T-helper 1 cell (primary cell): ENCODE measurements at regions not wholly inside any gene's neighbourhood (a gene's known extent, or its start where the extent isn't known, plus 50 kb on each side); places are given as distances from the start of the nearest gene placed in this dataset.

Experiments
- DNase-seq, 5 donors: peaks; one replicate each; pipeline ENCODE4 v3.0.0-alpha.2; 2012 to 2020

DNA sequence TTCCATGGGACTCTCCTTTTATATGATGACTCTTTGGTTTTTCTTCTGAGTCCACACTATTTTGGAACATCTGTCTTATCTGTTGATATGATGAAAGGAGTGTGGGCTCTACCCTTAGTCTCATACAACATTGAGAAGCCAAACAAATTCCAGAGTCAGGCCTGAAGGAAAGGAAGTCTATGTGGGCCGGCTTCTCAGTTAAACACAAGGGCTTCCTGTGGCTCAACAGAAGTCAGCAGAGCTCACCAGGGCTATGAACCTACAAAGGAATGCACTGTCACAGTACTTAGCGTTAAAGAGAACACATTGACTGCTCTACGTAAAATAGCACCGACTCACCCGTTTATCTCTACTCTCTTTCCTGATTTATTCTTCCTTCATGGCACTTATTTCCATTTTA lies 641.0 kb upstream of the FRG1 start:
- DNase-seq, result no peak

DNA sequence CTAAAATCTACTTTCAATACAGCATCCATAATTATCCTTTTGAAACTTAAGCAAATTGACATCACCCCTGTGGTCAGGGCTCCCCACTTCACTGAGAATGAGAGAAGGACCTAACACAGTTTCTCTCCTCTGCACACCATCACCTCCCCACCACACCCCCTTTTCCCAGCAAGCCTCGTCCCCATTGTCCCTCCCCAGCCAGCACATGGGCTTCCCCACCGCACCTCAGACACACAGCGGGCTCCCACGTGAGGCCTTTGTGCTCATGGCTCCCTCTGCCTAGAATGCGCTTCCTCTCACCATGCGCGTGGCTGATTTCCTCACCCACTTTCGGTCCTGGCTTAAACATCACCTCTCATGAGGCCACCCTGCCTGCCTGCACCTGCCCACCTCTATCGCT lies 639.0 kb upstream of the FRG1 start:
- DNase-seq, result no peak

DNA sequence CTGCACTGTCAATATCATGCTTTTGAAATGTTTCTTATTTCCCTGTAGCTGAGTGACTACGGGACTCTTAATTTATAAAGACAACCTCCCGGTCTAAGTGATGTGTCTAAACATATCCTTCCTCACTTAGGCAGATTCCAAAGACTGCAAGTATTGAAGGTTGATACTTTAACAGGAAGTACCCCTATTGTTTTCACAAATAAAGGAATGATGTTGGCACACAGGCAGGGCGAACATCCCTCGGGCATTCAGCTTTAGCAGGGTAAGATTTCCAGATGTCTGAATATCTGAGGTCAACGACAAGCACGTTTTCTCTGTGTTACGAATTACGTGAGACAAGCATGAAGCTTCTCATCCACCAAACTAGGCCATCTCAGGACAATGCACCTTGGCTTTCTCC lies 638.0 kb upstream of the FRG1 start:
- no peak for DNase-seq

DNA sequence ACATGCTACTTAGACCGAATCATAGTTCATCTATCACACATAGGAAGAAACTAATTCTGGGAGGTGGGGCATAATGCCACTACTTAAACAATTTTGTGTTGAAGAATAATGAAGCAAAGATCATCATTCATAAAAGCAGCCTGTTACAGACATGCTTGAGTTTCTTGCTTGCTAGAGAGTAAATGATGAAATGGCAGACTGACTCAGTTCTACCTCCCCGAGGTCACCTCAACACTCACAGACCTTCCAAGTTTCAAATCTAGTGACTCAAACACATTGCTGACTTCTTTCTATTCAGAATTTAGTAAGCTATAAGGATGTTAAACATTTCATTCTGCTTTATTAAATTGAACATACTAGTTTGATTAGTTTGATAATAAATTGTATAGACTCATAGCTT lies 636.5 kb upstream of the FRG1 start:
- DNase-seq, result no peak

DNA sequence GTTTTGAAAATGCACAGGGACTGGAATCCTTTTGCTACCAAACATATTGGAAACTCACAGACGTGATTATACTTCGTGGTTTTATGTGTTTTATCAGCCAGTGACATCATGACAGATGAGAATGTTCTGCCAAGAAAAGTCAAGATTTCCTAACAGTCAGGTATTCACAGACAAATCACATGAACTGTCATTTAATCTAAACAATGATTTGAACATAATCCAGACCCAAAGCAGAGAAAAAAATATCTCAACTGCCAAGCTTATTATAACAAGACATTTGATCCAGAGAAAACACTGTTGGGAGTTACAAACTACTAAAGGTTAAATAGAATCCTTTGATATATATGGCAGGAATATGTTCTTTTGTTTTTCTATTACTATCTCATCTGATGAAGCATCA lies 635.9 kb upstream of the FRG1 start:
- DNase-seq, result no peak

DNA sequence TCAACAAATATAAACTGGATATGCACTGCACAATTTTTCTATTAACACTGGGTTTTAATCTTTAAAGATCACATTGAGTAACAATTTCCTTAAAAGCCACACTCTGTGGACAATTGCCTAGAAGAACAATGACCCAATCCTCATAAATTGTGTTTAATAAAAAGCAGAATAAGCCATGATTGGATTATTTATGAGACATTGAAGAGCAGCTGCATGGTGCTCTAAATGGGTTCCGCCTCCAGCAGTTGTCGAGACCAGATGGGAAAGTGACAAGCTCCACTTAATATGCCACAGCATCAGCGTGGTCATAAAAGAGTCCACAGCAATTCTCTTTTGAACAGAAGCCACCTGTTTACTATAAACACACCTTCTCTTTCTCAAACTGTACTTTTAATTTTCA lies 635.2 kb upstream of the FRG1 start:
- DNase-seq, result no peak

DNA sequence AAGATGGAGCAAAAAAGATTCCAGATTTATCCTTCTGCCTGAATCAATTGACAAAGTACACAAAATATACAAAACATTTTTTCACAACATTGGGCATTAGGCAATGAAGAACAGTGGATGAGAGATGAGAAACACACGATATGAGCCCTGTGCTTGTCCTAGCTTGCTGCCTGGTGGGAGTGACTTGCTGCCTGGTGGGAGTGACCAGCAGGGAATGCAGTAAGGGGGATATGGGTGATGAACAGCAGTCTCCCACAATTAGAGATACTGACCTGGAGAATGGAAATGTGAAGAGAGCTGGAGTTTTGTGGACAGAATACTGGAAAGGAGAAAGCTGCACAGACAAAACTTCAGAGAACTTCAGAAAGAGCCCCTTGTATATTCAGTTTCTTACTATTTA lies 629.4 kb upstream of the FRG1 start:
- DNase-seq, result no peak

DNA sequence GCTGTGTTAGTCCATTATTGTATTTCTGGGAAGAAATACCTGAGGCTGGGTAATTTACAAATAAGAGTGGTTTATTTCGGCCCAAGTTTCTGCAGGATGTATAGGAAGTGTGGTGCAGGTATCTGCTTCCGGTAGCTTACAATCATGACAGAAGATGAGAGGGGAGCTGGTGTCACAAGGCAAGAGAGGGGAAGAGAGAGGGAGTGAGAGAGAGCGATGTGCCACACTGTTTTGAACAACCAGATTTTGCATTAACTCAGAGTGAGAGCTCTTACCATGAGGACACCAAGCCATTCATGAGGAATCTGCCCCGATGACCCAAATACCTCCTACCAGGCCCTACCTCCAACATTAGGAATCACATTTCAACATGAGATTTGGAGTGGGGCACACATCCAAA lies 627.6 kb upstream of the FRG1 start:
- DNase-seq, result no peak

DNA sequence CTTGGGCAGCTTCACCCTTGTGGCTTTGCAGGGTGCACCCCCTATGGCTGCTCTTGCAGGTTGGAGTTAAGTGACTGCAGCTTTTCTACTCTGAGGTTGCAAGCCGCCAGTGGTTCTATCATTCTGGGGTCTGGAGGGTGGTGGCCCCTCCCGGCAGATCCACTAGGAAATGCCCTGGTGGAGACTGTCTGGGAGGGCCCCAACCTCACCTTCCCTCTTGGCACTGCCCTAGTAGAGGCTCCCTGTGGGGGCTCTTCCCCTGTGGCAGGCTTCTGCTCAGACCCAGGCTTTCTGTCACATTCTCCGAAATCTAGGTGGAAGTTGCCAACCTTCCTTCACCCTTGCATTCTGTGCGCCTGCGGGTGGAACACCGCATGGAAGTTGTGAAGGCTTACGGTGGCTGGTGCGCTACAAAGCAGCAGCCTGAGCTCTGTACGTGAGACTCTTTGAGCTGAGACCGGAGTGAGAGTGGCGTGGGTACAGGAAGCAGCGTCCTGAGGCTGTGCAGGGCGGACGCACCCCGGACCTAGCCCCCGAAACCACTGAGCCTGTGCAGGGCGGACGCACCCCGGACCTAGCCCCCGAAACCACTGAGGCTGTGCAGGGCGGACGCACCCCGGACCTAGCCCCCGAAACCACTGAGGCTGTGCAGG lies 626.7 kb upstream of the FRG1 start:
- DNase-seq, result no peak

DNA sequence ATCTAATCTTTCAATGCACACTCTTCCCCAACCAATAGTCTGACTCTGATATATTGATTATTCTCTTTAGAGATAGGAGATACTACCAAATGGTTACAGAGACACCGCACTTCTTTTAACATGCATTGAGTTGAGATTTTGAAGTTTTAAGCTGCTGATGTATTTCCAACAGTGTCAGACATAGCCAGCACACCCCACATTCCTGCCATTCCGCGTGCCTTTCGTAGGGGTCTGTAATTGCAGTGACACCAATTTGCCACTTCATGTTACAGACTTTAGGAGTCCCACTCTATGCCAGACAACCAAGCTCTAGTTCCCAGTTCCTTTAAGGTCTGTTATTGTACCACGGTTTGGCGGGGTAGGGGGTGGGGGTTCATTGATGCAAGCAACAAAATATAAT lies 618.2 kb upstream of the FRG1 start:
- no peak for DNase-seq

DNA sequence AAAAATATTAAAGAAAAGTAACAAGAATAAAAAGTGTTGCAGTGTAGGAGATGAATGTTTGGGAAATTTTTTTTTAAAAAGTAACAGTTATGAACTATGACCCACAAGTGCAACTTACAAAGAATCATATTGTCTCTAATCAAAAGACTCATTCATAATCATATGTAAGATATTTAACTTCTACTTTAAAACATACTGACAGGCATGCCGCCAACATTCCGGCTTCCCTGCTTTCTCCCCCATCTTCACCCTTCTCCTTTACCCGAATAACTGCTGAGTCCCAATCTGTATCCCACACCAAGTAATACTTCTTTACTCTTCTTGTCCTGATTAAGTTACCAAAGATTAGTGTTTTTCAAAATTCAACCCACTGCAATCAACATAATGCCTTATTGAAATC lies 598.8 kb upstream of the FRG1 start:
- DNase-seq, result no peak

DNA sequence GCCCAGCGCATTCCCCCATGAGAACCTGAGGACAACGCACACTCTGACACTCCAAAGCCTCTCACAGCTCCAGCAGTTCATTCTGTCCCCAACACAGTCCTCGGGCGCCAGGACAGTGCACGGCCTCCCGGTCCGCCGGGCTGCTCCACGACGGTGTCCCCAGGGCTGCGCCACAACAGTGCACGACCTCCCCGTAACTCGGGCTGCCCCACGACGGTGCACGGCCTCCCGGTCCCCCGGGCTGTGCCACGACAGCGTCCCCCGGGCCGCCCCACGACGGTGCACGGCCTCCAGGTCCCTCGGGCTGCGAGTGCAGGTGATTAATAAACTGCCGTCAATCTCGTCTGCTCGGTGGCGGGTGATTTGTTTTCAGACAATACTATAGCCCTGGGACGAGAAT lies 585.1 kb upstream of the FRG1 start:
- no peak for DNase-seq

DNA sequence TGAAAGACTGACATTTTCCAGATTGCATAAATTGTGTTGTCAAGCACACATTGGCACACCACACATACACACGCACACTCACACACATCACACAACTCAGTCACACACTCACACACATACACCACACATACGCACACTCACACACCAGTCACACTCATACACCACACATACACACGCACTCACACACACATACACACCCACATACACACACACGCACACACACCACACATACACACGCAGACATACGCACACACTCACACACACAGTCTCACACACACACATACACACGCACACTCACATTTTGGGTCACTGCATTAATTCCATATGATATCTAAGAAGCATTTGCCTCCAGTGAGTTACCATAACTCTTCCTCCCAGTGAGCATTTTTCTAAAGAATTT lies 578.3 kb upstream of the FRG1 start:
- no peak for DNase-seq

DNA sequence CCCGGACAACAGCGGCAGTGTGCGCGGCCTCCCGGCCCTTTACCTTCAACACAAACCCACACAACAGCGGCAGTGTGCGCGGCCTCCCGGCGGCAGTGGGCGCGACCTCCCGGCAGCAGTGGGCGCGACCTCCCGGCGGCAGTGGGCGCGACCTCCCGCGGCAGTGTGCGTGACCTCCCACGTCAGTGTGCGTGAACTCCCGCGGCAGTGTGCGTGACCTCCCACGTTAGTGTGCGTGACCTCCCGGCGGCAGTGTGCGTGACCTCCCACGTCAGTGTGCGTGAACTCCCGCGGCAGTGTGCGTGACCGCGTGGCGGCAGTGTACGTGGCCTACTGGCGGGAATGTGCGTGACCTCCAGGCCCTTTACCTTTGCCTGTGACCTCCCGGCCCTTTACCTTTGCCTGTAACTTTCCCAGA lies 576.6 kb upstream of the FRG1 start:
- no peak for DNase-seq

DNA sequence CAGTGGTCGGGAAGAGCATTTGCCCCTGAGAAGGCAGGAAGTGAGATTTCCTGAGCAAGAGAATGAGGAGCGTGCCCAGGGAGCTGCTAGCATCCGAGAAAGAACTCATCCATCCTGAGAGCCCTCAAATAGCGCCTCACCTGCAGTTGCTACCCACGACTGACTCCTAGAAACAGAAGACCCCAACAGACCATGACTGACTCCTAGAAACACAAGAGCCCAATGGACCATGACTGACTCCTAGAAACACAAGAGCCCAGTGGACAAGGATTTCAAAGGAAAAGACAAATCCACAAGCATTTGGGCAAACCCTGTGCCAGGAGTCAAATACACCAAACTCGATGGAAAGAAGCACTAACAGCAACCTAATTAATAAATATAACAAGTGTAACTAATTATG lies 575.2 kb upstream of the FRG1 start:
- no peak for DNase-seq

DNA sequence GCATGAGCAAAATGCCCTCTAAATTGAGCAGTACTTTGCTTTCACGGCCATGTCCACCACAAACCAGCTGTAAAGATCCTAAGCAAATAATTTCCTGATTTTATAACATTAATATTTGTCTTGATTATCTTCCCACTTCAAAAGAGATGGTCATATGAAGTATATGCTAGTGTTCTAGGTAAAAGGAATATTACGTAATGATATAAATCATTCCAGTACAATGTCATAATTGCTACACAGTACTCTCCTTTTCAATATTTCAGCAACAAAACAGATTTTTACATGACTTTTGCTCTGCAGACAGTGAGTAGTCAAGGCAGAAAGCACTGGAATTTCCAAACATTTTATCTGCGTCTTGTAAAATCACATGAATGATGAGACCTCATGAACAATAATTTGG lies 572.8 kb upstream of the FRG1 start:
- DNase-seq, result no peak

DNA sequence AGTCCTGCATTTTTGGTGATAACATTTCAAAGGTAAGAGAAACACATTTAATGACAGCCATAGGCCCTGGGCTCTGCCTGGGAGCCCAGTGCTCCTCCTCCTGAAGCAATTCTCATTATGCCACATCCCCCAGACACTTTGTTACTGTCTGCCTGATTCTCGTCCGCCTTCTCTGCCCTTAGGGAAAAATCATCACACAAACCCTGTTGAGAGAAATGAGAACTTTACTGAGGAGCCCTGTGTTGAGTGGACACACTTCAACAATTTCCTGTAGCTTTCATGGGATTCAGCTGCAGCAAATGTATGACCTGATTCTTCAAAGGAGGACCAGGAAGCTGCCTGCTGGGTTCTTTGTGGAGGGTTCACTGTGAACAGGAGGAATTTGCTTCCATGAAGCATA lies 566.5 kb upstream of the FRG1 start:
- no peak for DNase-seq

DNA sequence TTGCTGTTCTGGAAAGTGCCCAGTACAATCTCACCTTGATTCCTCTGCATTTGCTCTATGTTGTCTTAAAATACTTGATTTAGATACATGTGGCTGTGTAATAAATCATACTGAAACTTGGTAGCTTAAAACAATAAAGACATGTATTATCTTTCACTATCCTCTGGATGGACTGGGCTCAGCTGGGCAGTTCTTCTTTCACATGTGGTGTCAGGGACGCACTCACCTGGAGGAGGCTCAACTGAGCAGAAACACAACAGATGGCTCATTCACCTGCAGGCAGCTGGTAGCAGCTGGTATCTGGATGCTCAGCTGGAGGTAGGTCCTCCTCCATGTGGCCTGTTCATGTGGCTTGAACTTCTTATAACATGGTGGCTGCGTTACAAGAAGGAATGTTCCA lies 563.8 kb upstream of the FRG1 start:
- DNase-seq, result no peak

DNA sequence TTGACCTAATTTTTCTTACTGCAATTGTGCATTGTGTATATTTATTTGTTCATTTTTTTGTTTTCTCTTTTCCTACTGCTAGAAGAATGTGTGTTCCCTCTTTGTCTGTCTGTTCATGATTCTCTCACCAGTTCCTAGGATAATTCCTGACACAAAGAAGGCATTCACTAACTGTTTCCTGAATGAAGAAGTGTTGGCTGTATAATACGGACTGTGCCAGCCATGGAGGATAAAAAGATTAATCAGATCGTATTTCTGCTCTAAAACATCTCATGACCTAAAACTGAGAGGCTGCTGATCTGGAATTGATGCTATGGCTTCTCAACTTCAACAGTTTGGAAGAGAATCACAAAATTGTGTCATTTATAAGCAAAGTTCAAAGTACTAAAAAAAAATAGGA lies 563.1 kb upstream of the FRG1 start:
- no peak for DNase-seq

DNA sequence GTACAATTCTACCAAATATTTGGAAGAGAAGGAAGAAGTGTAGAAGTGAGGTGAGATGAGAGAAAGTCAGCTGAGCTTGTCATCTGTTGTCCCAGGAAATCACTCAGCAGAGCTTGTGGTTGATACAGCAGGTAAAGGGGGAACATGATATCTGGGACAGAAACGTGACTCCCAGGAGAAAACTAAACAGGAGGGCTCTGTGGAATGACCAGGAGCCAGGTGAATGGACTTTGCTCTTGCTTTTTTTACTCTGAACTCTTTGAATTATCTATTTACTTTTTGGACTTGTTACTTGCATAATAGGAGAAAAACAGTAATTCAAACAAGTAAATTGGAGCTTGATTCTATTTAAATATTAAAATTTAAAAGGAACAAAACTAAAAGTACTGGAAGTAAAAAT lies 555.6 kb upstream of the FRG1 start:
- DNase-seq, result no peak

DNA sequence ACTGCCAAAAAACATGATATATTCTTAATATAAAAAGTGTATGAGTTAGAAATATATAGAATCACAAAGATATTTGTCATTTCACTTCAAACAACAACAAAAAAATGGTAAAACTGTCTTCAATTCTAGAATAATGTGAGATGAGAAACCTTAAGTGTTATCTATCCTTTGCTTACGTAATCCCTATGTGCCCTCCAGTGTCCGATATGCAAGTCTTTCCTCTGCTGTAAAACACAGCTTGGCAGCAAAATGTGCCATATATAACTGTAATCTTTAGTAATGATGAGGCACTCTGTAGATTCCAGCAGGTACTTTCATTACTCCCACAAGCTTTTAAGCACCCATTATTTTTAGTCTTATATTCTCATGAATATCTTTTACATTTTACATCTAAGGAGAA lies 555.1 kb upstream of the FRG1 start:
- DNase-seq, result no peak

DNA sequence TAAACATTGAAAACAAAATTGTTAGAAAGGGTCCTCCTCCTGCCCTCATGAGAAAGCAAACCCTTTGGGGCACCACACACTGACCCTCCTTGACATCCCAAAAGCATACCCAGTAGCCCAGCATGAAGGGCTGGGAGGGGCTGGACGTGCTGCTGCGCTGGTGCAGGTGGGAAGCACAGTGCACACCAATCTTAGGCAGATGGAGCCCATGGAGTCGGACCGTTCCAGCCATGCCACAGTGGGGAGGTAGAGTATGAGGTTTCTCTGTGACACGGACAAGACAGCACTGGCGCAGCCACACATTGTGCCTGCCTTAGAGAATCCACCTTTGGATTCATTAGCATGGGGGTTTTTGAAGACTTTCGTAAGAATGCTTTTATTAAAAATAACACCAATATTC lies 544.2 kb upstream of the FRG1 start:
- no peak for DNase-seq

DNA sequence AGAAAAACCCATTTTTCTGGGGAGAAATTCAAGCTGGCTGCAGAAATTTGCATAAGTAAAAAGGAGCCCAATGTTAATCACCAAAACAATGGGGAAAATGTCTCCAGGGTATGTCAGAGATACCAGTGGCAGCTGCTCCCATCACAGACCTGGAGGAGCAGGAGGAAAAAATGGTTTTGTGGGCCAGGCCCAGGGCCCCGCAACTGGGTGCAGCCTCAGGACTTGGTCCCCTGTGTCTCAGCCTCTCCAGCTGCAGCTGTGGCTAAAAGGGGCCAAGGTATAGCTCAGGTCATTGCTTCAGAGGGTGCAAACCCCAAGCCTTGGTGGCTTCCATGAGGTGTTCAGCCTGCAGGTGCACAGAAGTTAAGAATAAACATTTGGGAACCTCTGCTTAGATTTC lies 536.4 kb upstream of the FRG1 start:
- DNase-seq, result no peak

DNA sequence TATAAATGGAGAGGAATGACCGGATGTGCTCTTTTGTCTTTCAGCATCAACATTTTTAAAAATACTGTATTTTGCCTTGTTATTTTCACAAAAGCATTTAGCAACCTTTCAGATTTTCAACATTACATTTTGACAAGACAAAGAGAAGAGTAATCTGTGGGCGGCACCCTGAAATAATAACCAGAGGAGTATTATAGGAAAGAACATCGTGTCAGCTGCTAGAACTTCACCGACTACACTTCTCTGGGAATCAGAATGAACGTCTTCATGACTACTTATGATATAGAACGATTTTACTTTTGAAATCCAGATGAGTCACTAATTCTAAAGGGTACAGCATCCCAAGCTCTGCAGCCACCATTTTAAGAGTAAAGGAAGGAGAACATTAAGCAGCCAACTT lies 531.5 kb upstream of the FRG1 start:
- no peak for DNase-seq

DNA sequence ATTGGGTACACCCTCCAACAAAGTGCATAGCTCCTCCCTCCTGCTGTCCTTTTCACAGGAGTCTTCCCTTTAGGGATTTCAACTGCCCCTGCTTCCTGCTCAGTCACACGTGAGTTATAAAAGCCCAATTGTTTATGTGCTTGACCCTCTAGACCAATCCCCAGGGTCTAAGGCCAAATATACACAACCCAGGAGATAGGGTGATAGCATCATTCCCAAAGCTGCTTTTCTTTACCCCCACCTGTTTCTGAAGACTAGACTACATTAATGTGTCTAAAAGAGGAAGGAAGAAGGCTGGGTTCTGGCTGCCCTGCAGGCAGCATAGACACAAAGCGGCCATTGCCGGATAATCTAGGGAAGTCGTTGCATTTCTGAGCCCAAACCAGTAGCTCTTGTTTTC lies 526.7 kb upstream of the FRG1 start:
- DNase-seq, result no peak

DNA sequence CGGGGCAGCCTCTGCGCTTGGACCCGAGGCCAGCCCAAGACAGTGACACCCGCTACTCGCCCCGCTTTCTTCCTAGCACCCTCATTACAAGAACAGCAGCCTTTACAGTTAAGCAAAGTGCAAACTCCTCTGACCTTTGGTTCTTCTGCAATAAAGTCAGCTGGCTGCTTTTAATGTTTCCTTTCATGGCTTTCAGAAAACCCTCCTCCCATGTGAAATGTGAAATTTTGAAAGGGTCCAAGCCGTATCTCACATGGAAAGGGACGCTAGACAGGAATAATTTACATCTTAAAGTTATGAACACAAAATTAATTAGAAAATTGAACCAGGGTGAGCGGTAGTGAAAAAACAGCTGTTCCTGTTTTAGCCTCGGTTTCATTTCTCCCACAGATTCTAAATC lies 520.1 kb upstream of the FRG1 start:
- DNase-seq, result no peak
